Tibial artery (tissue), 4 donors: ENCODE measurements at regions not wholly inside any gene's neighbourhood (a gene's known extent, or its start where the extent isn't known, plus 50 kb on each side); places are given as distances from the start of the nearest gene placed in this dataset.

Experiments used
- DNase-seq, 2 donors: peaks; one replicate each; pipeline ENCODE4 v3.0.0-alpha.2; 2019
- H3K27ac ChIP-seq, 2 donors: fragments of 200-600 bp; sonication (generic) in 1 of 2; 1 replicate in 1 of 2; 2 replicates in 1 of 2; pipeline ENCODE4 v1.5.1; 2018 to 2019; ENCODE audit warnings: mild to moderate bottlenecking in 1 of 2
- H3K27me3 ChIP-seq, 2 donors: fragments of 200-600 bp; sonication (generic) in 1 of 2; one replicate each; pipeline versions ENCODE4 v1.5.1 to v1.6.0; 2016 to 2019
- H3K36me3 ChIP-seq, 3 donors: fragments of 200-600 bp; sonication (generic) in 2 of 3; one replicate each; pipeline ENCODE4 v1.5.1; 2016 to 2019; ENCODE audit warnings: mild to moderate bottlenecking in 2 of 3
- H3K4me1 ChIP-seq, 4 donors: fragments of 200-600 bp; sonication (generic) in 2 of 4; 1 replicate in 3 of 4; 2 replicates in 1 of 4; pipeline ENCODE4 v1.5.1; 2016 to 2019
- H3K4me3 ChIP-seq, 2 donors: fragments of 200-600 bp; sonication (generic) in 1 of 2; 1 replicate in 1 of 2; 2 replicates in 1 of 2; pipeline ENCODE4 v1.5.1; 2018 to 2019; ENCODE audit warnings: mild to moderate bottlenecking in 2 of 2
- H3K9me3 ChIP-seq, 3 donors: fragments of 200-600 bp; sonication (generic) in 1 of 3; one replicate each; pipeline ENCODE4 v1.5.1; 2016 to 2019
- intact Hi-C: fragments of 100-400 bp; cut with DNase I; formaldehyde crosslinking; loops from one replicate; pipeline ENCODE4 v1.15.0; 2023; ENCODE audit warnings: low total_unique reads
- TF ChIP-seq, protein P1 (sequence below), 2 experiments: fragments of 200-600 bp in 1 of 2; fragments of 450-650 bp in 1 of 2; IDR thresholded peaks; one replicate each; pipeline ENCODE4 v1.5.1; 2017 to 2019; ENCODE audit warnings: antibody characterized with exemption in 2 of 2, mild to moderate bottlenecking in 1 of 2, moderate library complexity in 1 of 2

DNA sequence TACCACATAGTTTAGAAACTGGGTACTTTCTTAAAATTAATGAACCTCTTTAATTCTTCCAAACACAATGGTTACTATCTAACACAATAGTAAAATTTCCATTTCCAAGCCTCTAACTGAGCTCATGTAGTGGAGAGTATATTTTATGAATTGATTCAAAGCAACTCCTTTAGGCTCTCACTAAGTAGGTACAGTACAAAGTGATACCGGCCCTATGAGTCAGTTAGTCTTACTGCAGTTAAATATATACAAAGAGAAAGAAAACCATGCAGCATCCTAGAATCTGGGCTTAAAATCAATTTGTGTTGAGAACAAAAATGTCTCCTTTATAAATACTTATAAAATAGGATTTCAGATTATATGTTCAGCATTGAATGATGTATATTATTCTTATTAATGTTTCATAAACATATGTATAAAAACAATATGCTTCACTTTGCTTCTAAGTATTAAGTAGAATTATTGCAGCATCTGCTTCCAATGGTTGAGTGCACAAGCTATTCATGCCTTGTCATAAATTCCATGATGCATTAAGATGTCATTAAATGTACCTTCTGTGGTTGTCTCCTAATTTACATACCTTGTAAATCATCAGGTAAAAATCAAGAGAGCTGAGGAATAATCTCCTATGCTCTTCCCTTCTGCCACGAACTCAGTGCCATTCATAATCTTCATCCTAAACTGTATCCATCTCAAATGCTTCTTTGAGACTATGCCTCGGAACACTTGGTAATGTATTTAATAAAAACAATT lies 1037.8 kb downstream of the STPG2 start:
- TF ChIP-seq, protein P1, sequence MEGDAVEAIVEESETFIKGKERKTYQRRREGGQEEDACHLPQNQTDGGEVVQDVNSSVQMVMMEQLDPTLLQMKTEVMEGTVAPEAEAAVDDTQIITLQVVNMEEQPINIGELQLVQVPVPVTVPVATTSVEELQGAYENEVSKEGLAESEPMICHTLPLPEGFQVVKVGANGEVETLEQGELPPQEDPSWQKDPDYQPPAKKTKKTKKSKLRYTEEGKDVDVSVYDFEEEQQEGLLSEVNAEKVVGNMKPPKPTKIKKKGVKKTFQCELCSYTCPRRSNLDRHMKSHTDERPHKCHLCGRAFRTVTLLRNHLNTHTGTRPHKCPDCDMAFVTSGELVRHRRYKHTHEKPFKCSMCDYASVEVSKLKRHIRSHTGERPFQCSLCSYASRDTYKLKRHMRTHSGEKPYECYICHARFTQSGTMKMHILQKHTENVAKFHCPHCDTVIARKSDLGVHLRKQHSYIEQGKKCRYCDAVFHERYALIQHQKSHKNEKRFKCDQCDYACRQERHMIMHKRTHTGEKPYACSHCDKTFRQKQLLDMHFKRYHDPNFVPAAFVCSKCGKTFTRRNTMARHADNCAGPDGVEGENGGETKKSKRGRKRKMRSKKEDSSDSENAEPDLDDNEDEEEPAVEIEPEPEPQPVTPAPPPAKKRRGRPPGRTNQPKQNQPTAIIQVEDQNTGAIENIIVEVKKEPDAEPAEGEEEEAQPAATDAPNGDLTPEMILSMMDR (IDR thresholded peaks at IDR 0.05): no peak

GRCh38 chr4:97106161-97106560 lies 1037.1 kb downstream of the STPG2 start:
- no peak overlapping the region for H3K27ac ChIP-seq
- no peak overlapping the region for H3K4me3 ChIP-seq
- intact Hi-C loops: no loop called here
- H3K36me3 ChIP-seq: no peaks in the 10 kb centered on the region
- H3K27me3 ChIP-seq: no peaks in the 10 kb centered on the region
- H3K9me3 ChIP-seq: no peaks in the 10 kb centered on the region
- no peaks in the 10 kb centered on the region for H3K4me1 ChIP-seq
- TF ChIP-seq, protein P1 (IDR thresholded peaks at IDR 0.05): no peak
- DNase-seq: no peak

More for the DNA sequence above, 1037.8 kb downstream of the STPG2 start:
- H3K4me1 ChIP-seq: no peaks in the 10 kb centered on the region
- DNase-seq: no peak
- no peak overlapping the region for H3K4me3 ChIP-seq
- no peaks in the 10 kb centered on the region for H3K27me3 ChIP-seq
- no peak overlapping the region for H3K27ac ChIP-seq
- intact Hi-C loops: no loop called here
- no peaks in the 10 kb centered on the region for H3K9me3 ChIP-seq
- no peaks in the 10 kb centered on the region for H3K36me3 ChIP-seq

- Histone ChIP-seq H3K4me1 (no peaks in the 10 kb centered on the region), H3K36me3 (no peaks in the 10 kb centered on the region), H3K4me3 (no peak overlapping the region), H3K27me3 (no peaks in the 10 kb centered on the region), H3K27ac (no peak overlapping the region), H3K9me3 (no peaks in the 10 kb centered on the region)
- intact Hi-C loops: no loop called here
- TF ChIP-seq, protein P1 (IDR thresholded peaks at IDR 0.05): no peak
- no peak for DNase-seq
These were observed 1032.8 kb downstream of the STPG2 start for GRCh38 chr4:97110506-97110905.

- DNase-seq: no peak
- Histone ChIP-seq H3K4me3 (no peak overlapping the region), H3K27me3 (no peaks in the 10 kb centered on the region), H3K36me3 (no peaks in the 10 kb centered on the region), H3K9me3 (no peaks in the 10 kb centered on the region), H3K27ac (no peak overlapping the region), H3K4me1 (no peaks in the 10 kb centered on the region)
- TF ChIP-seq, protein P1 (IDR thresholded peaks at IDR 0.05): no peak
- intact Hi-C loops: no loop called here
These were observed 1026.8 kb downstream of the STPG2 start for GRCh38 chr4:97116511-97116910.

- Histone ChIP-seq H3K36me3 (no peaks in the 10 kb centered on the region), H3K4me1 (no peaks in the 10 kb centered on the region), H3K27me3 (no peaks in the 10 kb centered on the region), H3K27ac (no peak overlapping the region), H3K4me3 (no peak overlapping the region), H3K9me3 (no peaks in the 10 kb centered on the region)
- TF ChIP-seq, protein P1 (IDR thresholded peaks at IDR 0.05): no peak
- DNase-seq: no peak
- intact Hi-C loops: no loop called here
These were observed 1021.8 kb downstream of the STPG2 start for GRCh38 chr4:97121493-97121892.
